Right ventricle myocardium inferior (tissue), 1 donor: ENCODE measurements at regions not wholly inside any gene's neighbourhood (a gene's known extent, or its start where the extent isn't known, plus 50 kb on each side); places are given as distances from the start of the nearest gene placed in this dataset.
"Not testable (repeated sequence)": the region's sequence is repeated elsewhere in the genome, so short reads cannot be mapped to it uniquely, and the experiment has no call there.

ENCODE experiments used
- ATAC-seq: fragments of 200-7000 bp; cut with Tn5 transposase; one replicate; pipeline ENCODE4 v1.9.1; 2020; ENCODE audit warnings: mild to moderate bottlenecking, moderate library complexity
- DNase-seq: peaks from one replicate; pipeline ENCODE4 v3.0.0; 2021; ENCODE audit errors: missing footprints
- intact Hi-C: fragments of 100-400 bp; cut with DNase I; formaldehyde crosslinking; loops from one replicate; pipeline ENCODE4 v1.11.0; 2022
- donor health status: DM: no; HTN: yes; CAD: no; lungs with severe emphysema.

DNA sequence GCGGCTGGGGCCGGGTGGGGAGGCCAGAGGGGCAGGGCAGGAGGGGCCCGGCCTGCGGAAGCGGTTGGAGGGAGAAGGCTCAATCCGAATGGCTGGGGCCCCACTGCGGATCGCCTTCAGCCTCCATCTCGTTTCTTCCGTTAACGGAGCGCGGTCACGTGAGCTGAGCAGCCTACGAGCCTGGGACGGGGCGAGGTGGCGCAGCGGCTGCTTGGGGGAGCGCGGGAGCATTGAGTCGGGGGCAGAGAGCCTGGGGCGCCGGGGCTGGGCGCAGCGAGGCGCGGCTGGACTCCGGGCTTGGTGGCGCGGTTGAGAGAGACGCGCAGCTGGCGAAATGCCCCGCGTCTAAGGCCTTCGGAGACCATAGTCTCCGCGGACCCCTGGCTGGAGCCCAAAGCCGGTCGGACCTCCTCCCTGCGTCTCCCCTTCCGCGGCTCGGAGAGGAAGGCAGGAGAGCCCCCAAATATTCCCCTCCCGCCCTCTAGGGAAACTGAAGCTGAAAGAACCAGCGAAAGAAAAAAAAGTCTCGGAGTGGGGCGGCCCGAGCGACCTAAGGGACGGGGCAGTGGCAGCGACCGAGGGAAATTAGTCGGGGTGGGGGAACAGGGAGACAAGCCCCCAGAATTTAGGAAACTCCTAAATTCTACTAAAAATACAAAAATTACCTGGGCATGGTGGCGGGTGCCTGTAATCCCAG lies 94.7 kb upstream of the PLEKHM1 start:
- peak; percentile 95 for DNase-seq
- intact Hi-C loops, result not testable (repeated sequence)
- peak; percentile 83 for ATAC-seq

DNA sequence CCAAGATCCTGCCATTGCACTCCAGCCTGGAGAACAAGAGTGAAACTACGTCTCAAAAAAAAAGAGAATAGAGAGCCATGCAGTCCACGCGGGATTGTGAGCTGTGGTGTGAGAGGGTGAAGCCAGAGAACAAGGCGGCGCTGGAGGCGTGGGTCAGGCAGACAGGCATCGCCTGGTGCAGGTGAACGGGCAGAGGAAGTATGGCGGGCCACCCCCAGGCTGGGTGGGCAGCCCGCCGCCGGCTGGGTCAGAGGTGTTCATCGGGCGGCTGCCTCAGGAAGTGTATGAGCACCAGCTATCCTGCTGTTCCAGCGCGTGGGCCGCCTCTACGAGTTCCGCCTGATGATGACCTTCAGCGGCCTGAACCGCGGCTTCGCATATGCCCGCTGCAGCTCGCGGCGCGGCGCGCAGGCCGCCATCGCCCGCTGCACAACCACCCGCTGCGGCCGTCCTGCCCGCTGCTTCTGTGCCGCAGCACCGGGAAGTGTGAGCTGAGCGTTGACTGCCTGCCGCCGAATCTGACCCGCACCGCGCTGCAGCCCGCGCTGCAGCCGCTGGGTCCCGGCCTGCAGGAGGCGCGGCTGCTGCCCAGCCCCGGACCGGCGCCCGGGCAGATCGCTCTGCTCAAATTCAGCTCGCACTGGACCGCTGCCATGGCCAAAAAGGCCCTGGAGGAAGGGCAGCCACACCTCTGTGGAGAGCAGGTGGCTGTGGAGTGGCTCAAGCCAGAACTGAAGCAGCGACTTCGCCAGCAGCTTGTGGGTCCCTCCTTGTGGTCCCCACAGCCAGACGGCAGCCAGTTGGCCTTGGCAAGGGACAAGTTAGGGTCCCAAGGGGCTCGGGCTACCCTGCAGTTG lies 95.5 kb upstream of the PLEKHM1 start:
- DNase-seq, result peak; percentile 74
- intact Hi-C loops, result not testable (repeated sequence)
- peak; percentile 87 for ATAC-seq

- intact Hi-C loops, ATAC-seq, DNase-seq: not testable (repeated sequence)
Measured at GRCh38 chr17:45586651-45586934, 96.1 kb upstream of the PLEKHM1 start.

- peak; percentile 90 for DNase-seq
- intact Hi-C loops, result not testable (repeated sequence)
Measured at GRCh38 chr17:45592433-45592923, 102.0 kb upstream of the PLEKHM1 start.

GRCh38 chr17:45596347-45596746 lies 105.8 kb upstream of the PLEKHM1 start:
- intact Hi-C loops, DNase-seq, ATAC-seq: not testable (repeated sequence)

More at GRCh38 chr17:45592433-45592923, 102.0 kb upstream of the PLEKHM1 start:
- ATAC-seq, result peak; percentile 80

DNA sequence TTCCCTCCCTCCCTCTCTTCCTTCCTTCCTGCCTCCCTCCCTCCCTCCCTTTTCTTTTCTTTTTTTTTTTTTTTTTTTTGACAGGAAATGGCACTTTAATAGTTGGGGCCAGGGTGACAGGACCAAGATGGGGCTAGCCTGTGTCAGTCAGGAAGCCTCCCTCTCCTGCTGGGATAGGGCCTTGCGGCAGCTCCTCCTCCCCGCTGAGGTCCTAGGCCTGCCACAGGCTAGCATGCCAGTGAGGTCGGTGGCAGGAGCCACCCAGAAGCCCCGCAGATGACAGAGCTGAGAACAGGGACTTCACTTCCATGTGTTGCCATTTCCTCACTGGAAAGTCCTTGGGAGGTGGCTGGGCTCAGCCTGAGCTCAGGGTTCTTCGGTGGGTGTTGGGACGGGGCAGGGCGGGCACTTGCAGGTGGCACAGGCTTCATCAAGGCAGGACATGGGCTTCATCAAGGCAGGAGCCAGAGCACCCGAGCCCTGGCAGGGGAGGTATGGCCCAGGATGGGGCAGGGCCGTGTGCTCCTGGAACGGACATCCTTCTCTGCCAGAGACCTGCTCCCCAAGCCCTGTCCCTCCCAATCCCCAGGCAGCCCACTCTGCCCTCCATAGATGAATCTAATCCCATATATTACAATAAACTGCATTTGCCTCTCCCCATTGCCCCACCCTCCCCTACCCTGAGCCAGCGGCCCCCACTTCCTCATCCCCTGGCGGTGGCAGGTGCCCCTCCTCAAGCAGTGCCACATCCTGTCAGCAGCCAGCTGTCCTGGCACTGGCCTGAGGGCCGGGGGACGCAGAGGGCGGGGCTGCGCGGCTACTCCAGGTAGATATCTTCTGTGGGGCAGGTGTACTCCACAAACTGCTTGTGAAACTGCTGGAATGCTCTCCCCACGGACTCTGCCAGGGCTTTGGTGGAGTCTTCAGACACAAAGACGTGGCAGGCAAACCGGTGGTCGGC lies 109.8 kb upstream of the PLEKHM1 start:
- DNase-seq, intact Hi-C loops, ATAC-seq: not testable (repeated sequence)

- intact Hi-C loops, ATAC-seq, DNase-seq: not testable (repeated sequence)
Measured at GRCh38 chr17:45601013-45601412, 110.5 kb upstream of the PLEKHM1 start.

- DNase-seq, intact Hi-C loops: not testable (repeated sequence)
- ATAC-seq, result peak; percentile 31
Measured at GRCh38 chr17:45601605-45602539, 111.4 kb upstream of the PLEKHM1 start.

GRCh38 chr17:45605751-45606150 lies 115.2 kb upstream of the PLEKHM1 start:
- ATAC-seq, DNase-seq, intact Hi-C loops: not testable (repeated sequence)

- intact Hi-C loops, result not testable (repeated sequence)
- ATAC-seq (peak; percentile 100), DNase-seq (peak; percentile 84)
Measured at GRCh38 chr17:45619984-45620405, 129.5 kb upstream of the PLEKHM1 start.

- intact Hi-C loops, DNase-seq: not testable (repeated sequence)
Measured at GRCh38 chr17:45620468-45620867, 129.9 kb upstream of the PLEKHM1 start.

DNA sequence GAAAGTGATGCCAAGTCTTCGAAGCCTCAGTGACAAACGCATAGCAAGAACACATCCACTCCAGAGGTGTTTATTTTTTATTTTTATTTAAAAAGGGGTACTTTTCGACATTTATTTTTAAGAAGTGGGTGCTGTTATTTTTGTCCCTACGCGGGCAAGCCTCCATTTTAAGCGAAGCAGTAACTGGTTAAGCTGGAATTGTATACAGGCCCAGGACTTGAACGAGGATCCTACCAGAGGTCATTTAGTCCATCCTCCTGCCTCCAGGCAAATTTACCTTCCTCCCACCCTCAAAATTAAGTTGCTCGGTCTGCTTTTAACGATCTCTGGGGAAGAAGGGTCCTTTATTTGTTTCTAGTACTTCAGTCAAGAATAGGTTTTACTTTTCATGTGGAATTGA lies 130.6 kb upstream of the PLEKHM1 start:
- DNase-seq, ATAC-seq, intact Hi-C loops: not testable (repeated sequence)

More at GRCh38 chr17:45620468-45620867, 129.9 kb upstream of the PLEKHM1 start:
- ATAC-seq, result peak; percentile 67

DNA sequence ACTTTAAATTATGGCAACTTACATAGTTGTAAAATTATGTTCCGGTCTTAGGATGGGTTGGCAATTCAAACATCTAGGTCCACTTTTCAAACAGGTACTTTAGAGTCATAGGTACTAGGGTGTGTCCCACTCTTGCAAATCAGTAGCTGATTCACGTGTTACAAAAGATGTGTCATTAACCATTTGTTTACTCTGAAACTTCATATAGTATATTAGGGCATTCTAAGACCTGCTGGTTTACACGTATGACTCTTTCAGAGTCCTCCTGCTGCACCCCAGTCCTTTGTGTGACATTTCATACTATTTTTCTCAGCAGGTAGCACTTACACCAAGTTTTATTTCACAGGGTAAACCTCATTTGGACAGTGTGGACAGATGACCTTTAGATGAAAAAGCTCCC lies 131.8 kb upstream of the PLEKHM1 start:
- intact Hi-C loops, ATAC-seq, DNase-seq: not testable (repeated sequence)

GRCh38 chr17:45628019-45628418 lies 137.5 kb upstream of the PLEKHM1 start:
- no peak for ATAC-seq
- intact Hi-C loops, result no loop called here
- DNase-seq, result no peak

GRCh38 chr17:45631941-45632340 lies 141.4 kb upstream of the PLEKHM1 start:
- DNase-seq (no peak), ATAC-seq (no peak)
- intact Hi-C loops, result no loop called here

- ATAC-seq (no peak), DNase-seq (no peak)
- intact Hi-C loops, result no loop called here
Measured at GRCh38 chr17:45639297-45639849, 144.7 kb upstream of the CRHR1 start.
